A673 (cell line): ENCODE measurements at regions not wholly inside any gene's neighbourhood (a gene's known extent, or its start where the extent isn't known, plus 50 kb on each side); places are given as distances from the start of the nearest gene placed in this dataset.

ENCODE experiments used
- BruUV-seq: library from RNA; stranded (reverse); fragments of 400-500 nt; replicated peaks from 2 replicates; lab custom pipeline; 2021; lab: Mats Ljungman, UMichigan
- CTCF ChIA-PET: fragments of 300-600 bp; sonication (Branson Sonifier 250); formaldehyde crosslinking; loops from one replicate; lab custom pipeline; 2022; ENCODE audit warnings: antibody characterized with exemption; lab: Charles Lee
- POLR2A ChIA-PET: fragments of 300-600 bp; sonication (Branson Sonifier 250); formaldehyde crosslinking; loops from one replicate; lab custom pipeline; 2022; ENCODE audit warnings: antibody characterized with exemption; ENCODE audit not compliant: low non-redundant PET; lab: Charles Lee
- DNase-seq: peaks from one replicate; pipeline ENCODE4 v3.0.0-alpha.2; 2015; ENCODE audit warnings: low spot score
- H3K27ac ChIP-seq: fragments of 200-600 bp; sonication (generic); 2 replicates; pipeline ENCODE4 v1.5.1; 2016; ENCODE audit warnings: mixed run types, low read depth, mild to moderate bottlenecking, mixed read lengths, antibody characterized with exemption, low read length; ENCODE audit not compliant: poor library complexity, severe bottlenecking
- H3K27me3 ChIP-seq: fragments of 200-600 bp; sonication (generic); replicated peaks from 2 replicates; pipeline ENCODE4 v1.6.1; 2017; ENCODE audit warnings: mixed run types, low read depth, mild to moderate bottlenecking, mixed read lengths, antibody characterized with exemption, low read length; ENCODE audit not compliant: insufficient read depth, poor library complexity
- H3K36me3 ChIP-seq: fragments of 200-600 bp; sonication (generic); 2 replicates; pipeline ENCODE4 v1.6.1; 2016; ENCODE audit warnings: mixed run types, mild to moderate bottlenecking, mixed read lengths, antibody characterized with exemption, low read length; ENCODE audit not compliant: insufficient read depth, poor library complexity, severe bottlenecking
- H3K4me1 ChIP-seq: fragments of 200-600 bp; sonication (generic); 2 replicates; pipeline ENCODE4 v1.6.1; 2017; ENCODE audit warnings: mixed run types, mild to moderate bottlenecking, mixed read lengths, antibody characterized with exemption, low read length; ENCODE audit not compliant: insufficient read depth, poor library complexity, severe bottlenecking
- H3K4me3 ChIP-seq: fragments of 200-600 bp; sonication (generic); 2 replicates; pipeline ENCODE4 v1.5.1; 2016; ENCODE audit warnings: low read depth, mixed run types, mild to moderate bottlenecking, mixed read lengths, low read length; ENCODE audit not compliant: poor library complexity, severe bottlenecking
- H3K9me3 ChIP-seq: fragments of 200-600 bp; sonication (generic); 2 replicates; pipeline ENCODE4 v1.6.1; 2016; ENCODE audit warnings: mixed run types, low read depth, mild to moderate bottlenecking, mixed read lengths, antibody characterized with exemption, low read length; ENCODE audit not compliant: poor library complexity, severe bottlenecking
- CTCF ChIP-seq: fragments of 300-800, 200-600 bp; sonication (generic); conservative IDR thresholded peaks from 2 replicates; pipeline ENCODE4 v1.5.1; 2017; ENCODE audit warnings: low read depth, mild to moderate bottlenecking, antibody characterized with exemption, low read length, moderate library complexity, mixed read lengths
- EZH2 ChIP-seq: fragments of 200-600 bp; sonication (generic); IDR thresholded peaks from 2 replicates; pipeline ENCODE4 v1.6.1; 2017; ENCODE audit warnings: borderline replicate concordance, low read depth, mild to moderate bottlenecking, mixed read lengths, antibody characterized with exemption, low read length; ENCODE audit not compliant: poor library complexity, severe bottlenecking
- intact Hi-C: fragments of 100-400 bp; cut with micrococcal nuclease; formaldehyde crosslinking; loops from one replicate; pipeline ENCODE4 v1.10.0; 2022; ENCODE audit not compliant: unreplicated experiment

GRCh38 chr2:12089001-12089400 lies 342.6 kb downstream of the LPIN1 start:
- POLR2A ChIA-PET: no interaction called here
- intact Hi-C loops: no loop called here
- Histone ChIP-seq H3K27me3 (no peaks in the 10 kb centered on the region), H3K9me3 (no peaks in the 10 kb centered on the region), H3K4me1 (no peaks in the 10 kb centered on the region), H3K27ac (no peak overlapping the region), H3K4me3 (no peak overlapping the region), H3K36me3 (no peaks in the 10 kb centered on the region)
- BruUV-seq: no TSS peak
- CTCF ChIA-PET: no interaction called here
- no peak for TF ChIP-seq CTCF
- no peak for TF ChIP-seq EZH2
- DNase-seq: no peak

- Histone ChIP-seq H3K9me3 (no peaks in the 10 kb centered on the region), H3K27ac (no peak overlapping the region), H3K27me3 (no peaks in the 10 kb centered on the region), H3K4me3 (no peak overlapping the region), H3K4me1 (no peaks in the 10 kb centered on the region), H3K36me3 (no peaks in the 10 kb centered on the region)
- BruUV-seq: no TSS peak
- ChIA-PET POLR2A (no interaction called here), CTCF (no interaction called here)
- TF ChIP-seq EZH2 (no peak), CTCF (no peak)
- intact Hi-C loops: no loop called here
- no peak for DNase-seq
These were observed 343.1 kb downstream of the LPIN1 start for GRCh38 chr2:12089496-12089895.

GRCh38 chr2:12090072-12090471 lies 343.6 kb downstream of the LPIN1 start:
- no peak overlapping the region for H3K27ac ChIP-seq
- ChIA-PET POLR2A (no interaction called here), CTCF (no interaction called here)
- intact Hi-C loops: no loop called here
- DNase-seq: no peak
- H3K4me1 ChIP-seq: no peaks in the 10 kb centered on the region
- H3K4me3 ChIP-seq: no peak overlapping the region
- no TSS peak for BruUV-seq
- H3K36me3 ChIP-seq: no peaks in the 10 kb centered on the region
- no peaks in the 10 kb centered on the region for H3K27me3 ChIP-seq
- no peaks in the 10 kb centered on the region for H3K9me3 ChIP-seq
- TF ChIP-seq CTCF (no peak), EZH2 (no peak)
